Stimulated activated CD4-positive, alpha-beta T cell treated with anti-CD3 and anti-CD28 coated beads, Interleukin-12 subunit alpha, Interleukin-12 subunit beta, amount 100 ng/mL, for 24 hours (primary cell): ENCODE measurements at regions not wholly inside any gene's neighbourhood (a gene's known extent, or its start where the extent isn't known, plus 50 kb on each side); places are given as distances from the start of the nearest gene placed in this dataset.
"Not testable (repeated sequence)": the region's sequence is repeated elsewhere in the genome, so short reads cannot be mapped to it uniquely, and the experiment has no call there.

ENCODE experiments used
- DNase-seq, 2 experiments: peaks; one replicate each; pipeline ENCODE4 v3.0.0-alpha.2; 2020; ENCODE audit warnings: low read depth in 2 of 2

DNA sequence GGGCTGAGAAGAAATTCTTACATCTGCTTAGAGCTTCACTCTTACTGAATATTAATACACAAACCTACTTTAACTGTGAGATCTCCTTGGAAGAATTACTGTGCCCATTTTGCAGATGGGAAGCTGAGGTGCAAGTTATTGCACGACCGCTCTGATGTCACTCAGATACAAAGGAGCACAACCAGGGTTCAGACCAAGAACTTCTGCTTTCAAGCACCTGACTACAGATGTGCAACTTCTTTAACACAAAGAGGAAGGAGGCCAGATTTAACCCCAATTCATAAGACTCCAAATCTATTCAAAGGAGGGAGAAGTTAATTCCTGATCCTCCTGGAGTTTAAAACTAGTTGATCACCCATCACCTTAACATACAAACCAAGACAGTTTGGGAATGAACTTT is 232.6 kb downstream of the VRK1 start:
- no peak for DNase-seq

DNA sequence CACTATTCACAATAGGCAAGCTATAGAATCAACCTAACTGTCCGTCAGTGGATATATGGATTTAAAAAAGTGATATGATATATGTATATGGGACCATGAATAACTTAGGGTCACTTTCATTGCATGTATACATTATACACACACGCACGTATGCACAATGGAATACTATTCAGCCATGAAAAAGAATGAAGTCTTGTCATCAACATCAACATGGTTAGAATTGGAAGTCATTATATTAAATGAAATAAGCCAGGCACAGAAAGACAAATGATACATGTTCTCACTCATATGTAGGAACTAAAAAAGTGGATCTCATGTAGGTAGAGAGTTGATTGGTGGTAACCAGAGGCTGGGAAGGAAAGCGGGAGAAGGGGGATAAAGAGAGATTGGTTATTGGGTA is 234.3 kb downstream of the VRK1 start:
- DNase-seq, result no peak

DNA sequence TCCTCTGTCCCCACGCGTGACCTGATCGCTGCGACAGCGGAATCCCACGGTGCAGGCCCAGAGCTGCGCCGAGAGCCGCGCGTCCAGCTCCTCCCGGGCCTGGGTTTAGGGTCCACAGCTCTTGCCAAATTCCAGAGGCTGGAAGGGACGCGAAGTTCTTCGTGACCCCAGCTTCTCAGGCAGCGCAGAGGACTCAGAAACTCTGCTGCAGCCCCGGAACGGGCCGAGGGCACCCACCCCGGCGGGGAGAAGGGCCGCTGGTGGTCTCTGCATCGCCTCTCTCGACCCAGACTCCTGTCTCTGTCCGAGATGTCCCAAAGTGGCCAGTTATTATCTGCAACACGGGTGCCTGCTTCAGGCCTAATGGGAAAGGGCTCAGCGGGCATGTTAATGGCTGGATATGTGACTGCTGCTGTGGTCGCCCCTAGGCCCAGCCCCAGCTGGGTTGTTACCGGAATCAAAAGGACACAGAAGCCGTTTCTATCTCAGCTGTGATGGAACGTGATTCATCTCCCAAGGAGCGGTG is 236.4 kb downstream of the VRK1 start:
- no peak for DNase-seq

DNA sequence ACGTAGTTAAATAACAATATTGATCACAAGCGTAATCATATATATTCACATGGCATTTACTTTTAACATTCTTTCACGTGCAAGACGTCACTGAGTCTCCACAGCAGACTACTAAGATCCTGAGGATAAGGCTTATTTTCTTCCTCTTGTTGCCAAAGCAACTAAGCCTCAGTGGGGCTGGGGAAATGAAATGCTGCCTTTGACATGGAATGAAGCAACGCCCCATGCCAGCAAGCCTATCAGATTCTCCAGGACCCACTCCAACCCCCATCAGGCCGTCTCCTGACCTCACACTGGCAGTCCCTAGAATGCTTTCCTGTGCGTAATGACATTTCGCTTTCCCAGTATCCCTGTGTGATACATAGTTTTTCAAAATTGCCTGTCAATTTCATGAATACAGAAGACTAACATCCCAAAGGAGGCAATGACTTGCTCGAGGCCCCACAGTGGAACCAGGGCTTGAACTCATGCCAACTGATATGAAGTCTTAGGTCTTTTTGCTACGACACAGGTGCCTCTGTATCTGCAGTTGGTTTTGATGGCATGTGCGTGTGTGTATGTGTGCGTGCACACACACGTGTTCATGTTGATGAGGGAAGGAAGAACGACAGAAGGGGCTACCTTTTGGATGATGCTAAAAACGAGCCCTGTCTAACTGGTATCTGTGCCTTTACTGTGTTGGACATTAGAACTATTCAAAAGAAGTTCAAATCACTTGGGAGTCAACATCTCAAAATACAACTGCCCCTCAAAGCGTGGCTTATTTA is 239.1 kb downstream of the VRK1 start:
- no peak for DNase-seq

DNA sequence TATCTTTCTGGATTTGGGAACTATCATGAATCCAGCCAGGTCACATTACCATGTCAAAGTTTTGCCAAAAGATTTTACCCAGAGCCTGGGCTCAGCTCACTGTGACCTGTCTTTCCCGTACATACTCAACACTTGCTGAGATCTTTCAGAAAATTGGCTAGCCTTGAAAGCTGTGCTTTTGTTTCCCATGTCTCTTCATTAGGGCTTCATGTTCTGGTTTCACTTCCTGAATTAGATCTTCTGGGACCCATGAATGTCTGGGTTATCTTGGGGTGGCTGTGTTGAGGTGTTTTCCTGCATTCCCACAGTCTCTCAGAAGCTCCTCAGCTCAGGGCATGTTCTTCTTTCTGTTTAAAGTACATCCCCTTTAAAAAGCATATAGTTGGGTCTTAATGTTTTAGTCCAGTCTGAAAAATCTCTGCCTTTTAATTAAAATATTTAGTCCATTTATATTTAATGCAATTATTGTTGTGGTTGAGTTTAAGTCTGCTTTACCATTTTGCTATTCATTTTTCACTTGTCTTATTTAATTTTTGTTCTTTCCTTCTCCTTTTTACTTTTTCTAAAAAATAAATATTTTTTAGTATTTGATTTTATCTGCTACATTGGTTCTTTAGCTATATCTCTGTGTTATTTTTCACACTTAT is 242.7 kb downstream of the VRK1 start:
- DNase-seq, result no peak

DNA sequence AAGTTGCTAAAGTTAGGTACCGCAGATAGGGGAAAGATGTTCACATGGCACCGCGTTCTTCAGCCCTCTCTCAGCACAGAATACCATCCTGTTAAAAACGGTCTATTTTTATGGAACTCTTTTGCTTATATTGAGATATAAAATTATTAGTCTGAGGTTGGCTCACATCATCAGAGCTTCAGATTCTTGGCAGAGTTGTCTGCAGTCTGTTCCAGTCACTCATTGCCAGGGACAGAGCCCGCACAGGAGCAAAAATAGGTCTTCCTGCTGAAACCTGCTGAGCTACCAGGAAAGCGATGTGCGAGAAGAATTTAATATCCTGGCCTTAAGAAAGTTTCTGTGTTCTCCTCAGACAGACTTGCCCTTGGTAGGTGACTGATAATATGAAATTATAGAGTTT is 249.8 kb downstream of the VRK1 start:
- DNase-seq, result no peak

DNA sequence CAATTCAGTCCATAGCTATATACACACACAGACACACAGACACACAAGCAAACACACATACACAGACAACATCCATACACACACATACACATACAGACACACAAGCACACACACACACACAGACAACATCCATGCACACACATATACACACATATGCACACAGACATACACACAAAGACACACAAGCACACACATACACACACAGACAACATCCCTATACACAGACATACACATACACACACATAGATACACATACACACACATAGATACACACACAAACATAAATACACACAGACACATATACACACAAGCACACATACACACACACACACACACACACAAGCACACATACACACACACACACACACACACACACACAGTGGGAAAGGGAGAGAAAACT is 254.8 kb downstream of the VRK1 start:
- no peak for DNase-seq

DNA sequence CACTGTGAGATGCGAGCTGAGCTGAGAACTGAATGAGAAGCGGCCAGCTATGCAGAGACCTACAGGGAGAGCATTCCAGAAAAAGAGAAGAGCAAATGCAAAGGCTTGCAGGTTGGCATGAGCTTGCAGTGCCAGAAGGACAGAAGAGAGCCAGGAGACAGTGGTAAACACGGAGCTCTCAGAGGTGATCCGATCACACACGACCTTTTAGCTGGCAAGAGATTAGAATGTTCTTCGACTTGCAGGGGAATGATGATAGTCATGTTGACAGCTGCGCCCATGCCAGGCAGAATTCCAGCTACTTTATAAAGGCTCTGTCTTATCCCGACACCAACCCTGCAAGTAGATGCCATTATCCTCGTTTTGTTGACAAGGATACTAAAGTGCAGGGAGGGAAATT is 256.8 kb downstream of the VRK1 start:
- no peak for DNase-seq

DNA sequence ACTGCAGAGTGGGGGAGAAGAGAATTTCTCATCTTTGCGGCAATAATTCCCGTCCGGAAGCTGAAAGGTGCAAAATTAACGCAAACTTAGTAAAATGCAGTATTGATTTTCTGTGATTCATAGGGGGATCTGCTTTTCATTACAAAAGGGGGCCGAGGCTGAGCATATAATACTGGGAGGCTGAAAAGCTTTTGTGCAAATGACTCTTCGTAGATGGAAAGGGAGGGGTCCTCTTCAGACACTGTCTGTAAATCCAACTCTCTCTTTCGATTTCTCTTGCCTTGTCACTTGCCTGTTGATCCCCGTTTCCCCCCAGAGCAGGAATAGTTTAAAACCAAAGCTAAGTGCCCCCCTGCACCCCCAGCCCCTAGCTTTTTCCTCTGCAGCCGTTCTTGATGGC is 258.2 kb downstream of the VRK1 start:
- DNase-seq, result no peak

DNA sequence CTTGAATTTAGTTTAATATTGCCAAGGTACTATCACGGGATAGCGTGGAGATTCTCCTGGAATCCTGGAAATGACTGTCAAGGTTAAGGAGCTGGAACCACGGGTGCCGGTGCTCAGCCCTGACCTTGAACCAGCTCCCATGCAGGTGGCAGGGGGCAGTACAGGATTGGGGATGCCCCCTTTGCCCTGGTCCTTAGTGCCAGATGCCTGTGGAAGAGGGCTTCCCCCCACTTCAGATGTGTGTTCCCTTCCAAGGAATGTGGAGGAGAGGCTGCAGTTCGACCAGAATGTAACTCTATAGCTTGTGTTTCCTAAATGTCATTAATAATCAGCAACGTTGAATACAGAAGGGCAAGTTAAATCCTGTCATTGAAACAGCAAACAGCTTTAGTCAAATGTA is 258.9 kb downstream of the VRK1 start:
- DNase-seq, result no peak

DNA sequence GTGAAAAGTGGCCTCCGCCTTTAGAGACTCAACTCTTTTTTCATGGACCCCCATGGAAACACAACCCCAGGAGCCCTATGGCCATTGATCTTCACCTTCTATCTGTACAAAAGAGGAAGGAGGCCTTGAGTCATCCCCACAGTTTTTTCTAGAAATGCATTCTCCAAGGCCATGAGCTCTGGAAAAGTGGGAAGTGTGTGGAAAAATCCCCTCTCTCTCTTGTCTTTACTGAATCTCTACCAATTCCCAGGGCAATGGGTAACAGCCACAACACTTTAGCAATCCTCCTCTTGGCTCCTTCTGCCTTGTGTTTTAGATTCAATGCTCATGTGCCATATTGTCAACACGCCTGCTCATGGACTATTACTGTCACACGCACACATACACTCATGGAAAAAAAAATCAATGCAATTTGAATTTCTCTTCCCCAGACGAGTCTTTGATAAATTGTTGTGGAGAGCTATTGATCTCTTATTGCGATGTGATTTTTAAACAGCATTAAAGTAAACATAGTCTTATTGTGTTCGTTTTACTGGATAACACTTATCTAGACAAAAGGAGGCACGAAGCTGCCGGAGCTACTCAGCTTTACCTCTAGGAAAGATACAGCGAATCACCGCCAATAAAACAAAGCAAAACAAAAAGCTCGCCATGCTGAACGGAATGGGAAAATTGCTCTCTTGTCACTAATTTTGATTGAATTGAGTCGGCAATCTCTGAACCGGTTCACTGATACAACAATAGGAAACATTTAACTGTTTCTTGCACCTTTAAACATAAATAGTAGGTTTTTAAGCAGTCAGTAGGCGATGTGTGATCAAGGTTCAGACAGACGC is 260.3 kb downstream of the VRK1 start:
- DNase-seq, result no peak

DNA sequence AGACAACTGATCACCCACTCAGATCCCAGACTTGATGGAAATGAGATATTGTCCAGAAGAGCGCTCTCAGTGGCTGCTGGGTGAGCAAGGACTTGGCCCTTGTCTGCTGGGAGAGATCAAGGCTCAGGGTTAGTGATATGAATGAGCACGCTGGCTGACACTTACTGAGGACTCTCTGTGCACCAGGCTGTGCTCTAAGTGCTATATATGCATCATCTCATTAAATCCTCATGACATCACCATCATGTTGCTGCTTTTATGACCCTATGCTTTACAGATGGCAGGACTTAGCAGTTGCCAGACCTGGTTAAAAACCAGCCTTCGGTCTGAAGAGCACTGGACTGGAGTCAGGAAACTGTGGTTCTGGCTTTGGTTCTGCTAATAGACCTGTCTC is 260.9 kb downstream of the VRK1 start:
- no peak for DNase-seq

DNA sequence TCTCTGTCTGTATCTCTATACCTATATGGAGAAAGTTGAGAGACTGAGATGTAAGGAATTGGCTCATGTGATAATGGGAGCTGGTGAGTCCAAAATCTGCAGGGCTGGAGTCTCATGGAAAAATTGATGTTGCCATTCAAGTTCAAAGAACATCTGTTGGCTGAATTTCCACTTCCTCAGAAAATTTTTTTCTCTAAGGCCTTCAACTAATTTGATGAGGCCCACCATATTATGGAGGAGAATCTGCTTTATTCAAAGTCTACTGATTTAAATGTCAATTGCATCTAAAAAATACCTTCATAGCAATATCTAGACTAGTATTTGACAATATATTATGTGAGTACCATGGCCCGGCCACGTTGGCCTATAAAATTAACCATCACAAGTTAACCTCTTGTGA is 261.4 kb downstream of the VRK1 start:
- DNase-seq, result no peak

DNA sequence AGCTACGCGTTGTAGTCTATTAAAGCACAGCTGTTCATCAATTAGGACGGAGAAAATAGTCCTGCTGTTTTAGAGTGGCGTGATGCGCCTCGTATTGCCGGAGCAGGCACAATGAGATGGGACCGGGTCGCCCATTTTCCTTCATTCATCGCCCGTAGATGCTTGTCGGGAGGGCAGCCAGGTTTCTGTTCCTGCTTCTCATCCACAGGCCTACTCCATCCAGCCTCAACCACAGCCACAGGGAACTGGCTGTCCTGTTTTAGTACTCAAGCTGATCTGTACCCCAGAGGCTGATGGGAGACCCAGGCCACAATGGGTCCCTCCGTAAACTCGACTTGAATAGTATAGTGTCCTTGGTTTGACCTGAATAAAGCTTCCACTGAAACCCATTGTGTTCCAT is 264.0 kb downstream of the VRK1 start:
- DNase-seq, result no peak

DNA sequence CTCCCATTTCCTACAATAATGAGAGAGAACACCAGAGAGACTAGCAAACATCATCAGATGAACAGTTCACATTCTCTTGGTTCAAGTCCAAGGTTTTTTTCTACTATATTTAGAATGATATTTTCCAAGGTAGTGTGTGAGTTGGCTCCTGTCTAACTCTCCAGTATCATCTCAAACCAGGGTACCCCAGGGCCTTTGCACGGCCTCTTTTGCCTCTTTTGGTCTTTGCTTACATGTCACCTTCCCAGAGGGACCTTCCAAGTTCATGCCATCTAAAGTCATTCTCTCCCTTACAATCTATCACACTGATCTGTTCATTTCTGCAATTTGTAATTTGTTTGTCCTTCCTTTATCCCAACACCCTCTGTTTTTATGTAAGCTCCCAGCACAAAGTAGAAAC is 264.5 kb downstream of the VRK1 start:
- no peak for DNase-seq

DNA sequence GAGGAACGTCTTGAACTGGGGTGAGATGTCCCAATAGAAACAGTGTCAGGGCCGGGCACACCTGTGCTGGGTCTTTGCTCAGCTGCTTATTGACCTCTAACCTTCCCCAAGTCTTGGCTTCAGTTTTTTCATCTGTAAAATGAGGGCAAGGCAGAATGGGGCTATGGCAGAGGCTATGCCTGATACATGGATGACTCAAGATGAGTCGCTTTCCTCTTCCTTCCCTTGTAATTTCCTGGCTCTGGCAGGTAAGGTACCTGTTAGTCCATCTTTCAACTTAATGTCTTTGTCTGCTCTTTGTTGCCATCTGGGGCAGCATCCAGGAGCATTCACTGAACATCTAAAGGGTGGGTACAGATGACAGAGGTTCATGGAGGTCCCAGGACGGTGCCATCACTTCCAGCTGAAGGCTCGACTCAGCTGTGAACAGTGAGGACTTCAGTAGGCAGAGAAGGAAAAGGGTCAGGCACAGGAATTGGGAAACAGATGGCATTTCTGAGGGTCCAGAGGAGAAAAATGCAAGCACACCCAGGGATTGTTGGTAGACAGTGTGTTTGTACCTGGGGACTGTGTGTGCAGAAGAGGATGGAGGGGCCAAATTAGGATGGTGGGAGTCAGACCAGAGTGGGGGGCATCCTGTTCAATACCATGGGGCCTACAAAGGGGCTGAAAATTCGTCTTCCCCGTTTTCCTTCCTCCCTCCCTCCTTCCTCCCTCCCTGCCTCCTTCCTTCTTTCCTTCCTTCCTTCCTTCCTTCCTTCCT is 268.3 kb downstream of the VRK1 start:
- DNase-seq, result no peak

DNA sequence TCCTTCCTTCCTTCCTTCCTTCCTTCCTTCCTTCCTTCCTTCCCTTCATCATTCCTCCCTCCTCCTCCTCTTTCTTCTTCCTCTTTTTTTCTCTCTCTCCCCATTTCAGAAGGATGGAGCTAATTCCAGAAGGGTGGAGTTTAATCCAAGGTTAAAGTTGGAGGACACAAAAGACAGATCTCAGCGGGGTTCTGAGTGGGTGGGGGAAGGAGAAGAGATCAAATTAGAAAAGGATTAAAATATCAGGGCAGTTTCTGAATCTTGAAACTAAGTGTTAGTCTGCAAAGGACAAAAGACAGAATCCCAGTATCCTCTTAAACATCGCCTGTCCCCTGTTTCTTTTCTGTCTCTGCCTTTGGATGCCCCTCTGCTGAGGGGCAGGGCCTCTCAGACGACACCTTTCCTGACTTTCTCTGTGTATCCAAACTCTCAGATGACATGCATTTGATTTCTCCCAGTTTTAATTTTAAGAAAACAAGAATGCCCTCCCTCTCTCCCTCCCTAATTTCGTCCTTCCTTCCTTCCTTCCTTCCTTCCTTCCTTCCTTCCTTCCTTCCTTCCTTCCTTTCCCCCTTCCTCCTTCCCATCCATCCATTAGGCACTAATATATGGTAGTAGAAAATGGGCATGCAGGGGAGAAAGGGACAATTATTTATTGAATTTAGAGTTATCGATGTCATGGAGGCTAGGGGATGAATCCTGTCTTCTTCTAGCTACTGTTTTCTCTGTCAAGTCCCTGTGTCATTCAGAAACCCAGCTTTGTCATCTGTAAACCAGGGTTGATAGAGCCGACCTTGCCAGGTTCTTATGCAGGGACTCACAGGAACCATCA is 269.1 kb downstream of the VRK1 start:
- DNase-seq, result no peak

DNA sequence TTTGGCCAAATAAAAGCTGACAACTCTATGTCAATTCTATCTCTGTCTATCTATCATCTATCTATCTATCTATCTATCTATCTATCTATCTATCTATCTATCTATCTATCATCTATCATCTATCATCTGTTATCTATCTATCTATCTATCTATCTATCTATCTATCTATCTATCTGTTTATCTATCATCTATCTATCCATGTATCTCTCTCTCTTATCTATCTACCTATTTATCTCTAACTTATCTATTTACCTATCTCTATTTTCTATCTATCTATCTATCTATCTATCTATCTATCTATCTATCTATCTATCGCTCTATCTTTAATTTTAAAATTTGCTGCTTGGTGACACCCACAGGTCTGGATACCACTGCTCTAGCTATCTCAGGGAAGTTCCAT is 271.1 kb downstream of the VRK1 start:
- DNase-seq, result not testable (repeated sequence)

DNA sequence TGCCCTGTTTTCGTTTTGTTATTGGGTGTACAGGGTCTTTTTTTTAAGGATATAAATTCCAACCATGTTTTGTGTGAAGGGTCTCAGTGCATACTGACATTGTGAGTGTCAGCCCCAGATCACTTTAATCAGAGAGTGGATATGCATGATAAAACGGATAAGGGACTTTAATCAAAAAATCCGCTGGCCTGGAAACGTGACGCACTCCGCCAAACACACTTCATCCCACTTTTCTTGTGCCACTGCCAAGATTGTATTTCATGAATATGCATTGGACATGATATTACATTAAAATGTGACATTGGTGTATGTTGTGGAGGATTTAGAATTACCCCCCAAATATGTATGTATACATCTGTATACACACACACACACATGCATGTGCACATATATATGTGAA is 273.1 kb downstream of the VRK1 start:
- no peak for DNase-seq

DNA sequence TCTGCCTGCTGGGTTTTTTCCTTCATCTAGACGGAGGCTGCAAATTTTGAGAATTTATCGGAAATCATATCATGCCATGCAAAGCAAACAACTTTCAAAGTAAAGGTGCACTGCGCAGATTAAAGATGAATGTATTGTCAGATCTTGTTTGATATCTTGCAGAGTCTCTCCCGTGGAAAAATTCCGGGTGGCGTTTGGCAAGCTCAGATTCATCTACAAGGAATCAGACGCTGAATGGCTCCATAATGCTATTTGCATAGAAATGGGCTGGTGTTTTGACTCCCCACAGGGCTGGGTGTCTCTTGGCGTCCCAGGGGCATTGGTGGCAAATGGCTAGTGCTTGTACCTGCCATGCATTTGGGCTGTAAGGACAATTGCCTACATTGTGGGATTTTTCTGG is 274.0 kb downstream of the VRK1 start:
- no peak for DNase-seq

DNA sequence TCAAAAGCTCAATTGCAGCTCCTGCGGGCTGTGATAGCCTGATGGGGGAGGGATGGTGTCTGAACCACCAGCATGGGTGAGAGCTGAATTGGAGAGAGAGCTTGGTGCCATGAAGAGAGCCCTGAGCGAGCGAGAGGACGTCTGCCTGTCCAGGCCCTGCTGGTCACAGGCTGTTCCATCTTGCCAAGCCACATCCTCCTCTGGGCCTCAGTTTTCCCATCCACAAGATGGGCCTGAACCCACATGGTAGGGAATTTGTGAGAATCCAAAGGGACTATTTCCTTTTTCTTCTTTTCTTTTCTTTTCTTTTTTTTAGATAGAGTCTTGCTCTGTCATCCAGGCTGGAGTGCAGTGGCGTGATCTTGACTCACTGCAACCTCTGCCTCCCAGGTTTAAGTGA is 276.4 kb downstream of the VRK1 start:
- DNase-seq, result no peak
